ENCODE measurements at regions not wholly inside any gene's neighbourhood (a gene's known extent, or its start where the extent isn't known, plus 50 kb on each side); places are given as distances from the start of the nearest gene placed in this dataset.
"Not testable (repeated sequence)": the region's sequence is repeated elsewhere in the genome, so short reads cannot be mapped to it uniquely, and the experiment has no call there.

DNA sequence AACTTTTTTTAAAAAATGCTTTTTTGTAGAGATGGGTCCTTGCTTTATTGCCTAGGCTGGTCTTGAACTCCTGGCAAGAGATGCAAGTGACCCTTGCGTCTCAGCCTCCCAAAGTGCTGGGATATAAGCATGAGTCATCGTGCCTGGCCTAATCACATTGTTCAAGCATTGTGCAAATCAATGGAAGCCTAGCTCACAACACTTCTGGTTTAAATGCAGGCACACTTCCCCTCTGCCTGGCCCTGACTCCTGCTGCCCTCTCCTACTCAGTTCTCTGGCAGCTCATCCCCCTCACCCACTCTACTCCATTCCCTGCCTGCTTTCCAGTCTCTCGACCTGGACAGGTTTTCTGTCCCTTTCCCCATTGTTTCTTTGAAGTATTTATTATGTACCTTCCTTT, 288.1 kb upstream of the PLGLB1 start:
- TF ChIP-seq, protein P1, sequence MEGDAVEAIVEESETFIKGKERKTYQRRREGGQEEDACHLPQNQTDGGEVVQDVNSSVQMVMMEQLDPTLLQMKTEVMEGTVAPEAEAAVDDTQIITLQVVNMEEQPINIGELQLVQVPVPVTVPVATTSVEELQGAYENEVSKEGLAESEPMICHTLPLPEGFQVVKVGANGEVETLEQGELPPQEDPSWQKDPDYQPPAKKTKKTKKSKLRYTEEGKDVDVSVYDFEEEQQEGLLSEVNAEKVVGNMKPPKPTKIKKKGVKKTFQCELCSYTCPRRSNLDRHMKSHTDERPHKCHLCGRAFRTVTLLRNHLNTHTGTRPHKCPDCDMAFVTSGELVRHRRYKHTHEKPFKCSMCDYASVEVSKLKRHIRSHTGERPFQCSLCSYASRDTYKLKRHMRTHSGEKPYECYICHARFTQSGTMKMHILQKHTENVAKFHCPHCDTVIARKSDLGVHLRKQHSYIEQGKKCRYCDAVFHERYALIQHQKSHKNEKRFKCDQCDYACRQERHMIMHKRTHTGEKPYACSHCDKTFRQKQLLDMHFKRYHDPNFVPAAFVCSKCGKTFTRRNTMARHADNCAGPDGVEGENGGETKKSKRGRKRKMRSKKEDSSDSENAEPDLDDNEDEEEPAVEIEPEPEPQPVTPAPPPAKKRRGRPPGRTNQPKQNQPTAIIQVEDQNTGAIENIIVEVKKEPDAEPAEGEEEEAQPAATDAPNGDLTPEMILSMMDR (IDR thresholded peaks at IDR 0.05) = not testable (repeated sequence)
- TF ChIP-seq POLR2AphosphoS5 (IDR thresholded peaks at IDR 0.05; ENCODE audit: insufficient read depth in 1 of 2, low read depth in 1 of 2); POLR2A (IDR thresholded peaks at IDR 0.05): not testable (repeated sequence)
